GM12878 (cell line): ENCODE measurements at regions not wholly inside any gene's neighbourhood (a gene's known extent, or its start where the extent isn't known, plus 50 kb on each side); places are given as distances from the start of the nearest gene placed in this dataset.

Experiments used
- ATAC-seq: fragments of 200-7000 bp; cut with Tn5 transposase; 3 replicates; pipeline ENCODE4 v1.9.1; 2020; ENCODE audit warnings: mild to moderate bottlenecking, moderate library complexity
- BruUV-seq: library from RNA; stranded (reverse); fragments of 400-500 nt; replicated peaks from 2 replicates; lab custom pipeline; 2021; lab: Mats Ljungman, UMichigan
- CTCF ChIA-PET: fragments of 300-600 bp; sonication (Branson Sonifier 250); formaldehyde crosslinking; extraction: SDS; loops from one replicate; lab custom pipeline; 2021; ENCODE audit warnings: inconsistent platforms; lab: Yijun Ruan, JAX
- POLR2A ChIA-PET: fragments of 350-600 bp; formaldehyde crosslinking; extraction: SDS; loops from one replicate; lab custom pipeline; 2021; ENCODE audit warnings: inconsistent platforms; lab: Charles Lee
- RAD21 ChIA-PET: fragments of 300-600 bp; sonication (Branson Sonifier 250); formaldehyde crosslinking; loops from one replicate; lab custom pipeline; 2023; ENCODE audit warnings: antibody characterized with exemption; ENCODE audit not compliant: unreplicated experiment; lab: Charles Lee
- SMC1A ChIA-PET: fragments of 300-600 bp; sonication (Branson Sonifier 250); formaldehyde crosslinking; loops from one replicate; lab custom pipeline; 2023; ENCODE audit not compliant: unreplicated experiment, uncharacterized antibody; lab: Charles Lee
- DNase-seq: peaks from one replicate; pipeline ENCODE4 v3.0.0-alpha.2; 2011; ENCODE audit warnings: low read depth, low spot score
- FAIRE-seq: peaks from 3 replicates; lab custom pipeline; 2011; peaks lifted over from hg19 to GRCh38; lab: Jason Lieb, UNC
- H2AFZ ChIP-seq: 2 replicates; pipeline ENCODE4 v1.6.0; 2011; ENCODE audit warnings: low read depth, low read length, control low read depth; ENCODE audit not compliant: control insufficient read depth
- H3K27ac ChIP-seq: 2 replicates; pipeline ENCODE4 v1.5.1; 2011; ENCODE audit warnings: control low read depth; ENCODE audit not compliant: control insufficient read depth, insufficient read depth
- H3K27me3 ChIP-seq, 2 experiments: replicated peaks in 1 of 2; 2 replicates each; pipeline versions ENCODE4 v1.6.0 to v1.6.1; 2011; ENCODE audit warnings: low read length in 1 of 2; ENCODE audit not compliant: control insufficient read depth in 2 of 2, insufficient read depth in 2 of 2
- H3K36me3 ChIP-seq, 2 experiments: 2 replicates each; pipeline ENCODE4 v1.5.1; 2011; ENCODE audit warnings: low read length in 1 of 2; ENCODE audit not compliant: control insufficient read depth in 2 of 2, insufficient read depth in 2 of 2
- H3K4me1 ChIP-seq: 2 replicates; pipeline ENCODE4 v1.6.1; 2011; ENCODE audit warnings: mild to moderate bottlenecking, low read length, moderate library complexity, mixed read lengths; ENCODE audit not compliant: control insufficient read depth, insufficient read depth
- H3K4me2 ChIP-seq: 2 replicates; pipeline ENCODE4 v1.6.0; 2011; ENCODE audit warnings: control low read depth; ENCODE audit not compliant: control insufficient read depth, insufficient read depth
- H3K4me3 ChIP-seq: fragments of 200-600 bp; sonication (generic); 2 replicates; pipeline ENCODE4 v1.5.1; 2016
- H3K79me2 ChIP-seq: 2 replicates; pipeline ENCODE4 v1.6.0; 2011; ENCODE audit warnings: low read length; ENCODE audit not compliant: control insufficient read depth, insufficient read depth
- H3K9ac ChIP-seq: 2 replicates; pipeline ENCODE4 v1.8.0; 2011; ENCODE audit warnings: low read length, control low read depth, mixed read lengths; ENCODE audit not compliant: control insufficient read depth, insufficient read depth
- H3K9me3 ChIP-seq: replicated peaks from 3 replicates; pipeline ENCODE4 v1.5.1; 2011; ENCODE audit warnings: mild to moderate bottlenecking, low read length; ENCODE audit not compliant: control insufficient read depth, insufficient read depth
- H4K20me1 ChIP-seq: 2 replicates; pipeline ENCODE4 v1.6.0; 2011; ENCODE audit not compliant: control insufficient read depth, insufficient read depth
- FOS ChIP-seq: IDR thresholded peaks from 3 replicates; pipeline ENCODE4 v1.6.1; 2011; ENCODE audit warnings: borderline replicate concordance; ENCODE audit not compliant: insufficient read length; ENCODE audit errors: extremely low read depth
- KDM1A ChIP-seq: fragments of 200-600 bp; sonication (generic); IDR thresholded peaks from 2 replicates; pipeline ENCODE4 v1.6.1; 2016; ENCODE audit warnings: borderline replicate concordance
- MTA2 ChIP-seq: fragments of 450-650 bp; IDR thresholded peaks from 2 replicates; pipeline ENCODE4 v1.6.1; 2016; ENCODE audit warnings: low read depth, mild to moderate bottlenecking, moderate library complexity
- NFXL1 ChIP-seq: fragments of 450-650 bp; IDR thresholded peaks from 2 replicates; pipeline ENCODE4 v1.6.1; 2017; ENCODE audit warnings: antibody characterized with exemption, mild to moderate bottlenecking, borderline replicate concordance
- NKRF ChIP-seq: fragments of 450-650 bp; conservative IDR thresholded peaks from 2 replicates; pipeline ENCODE4 v1.6.1; 2017; ENCODE audit warnings: mild to moderate bottlenecking, moderate library complexity
- POLR2A ChIP-seq: IDR thresholded peaks from 2 replicates; pipeline ENCODE4 v1.6.1; 2011; ENCODE audit warnings: low read depth, mild to moderate bottlenecking, low read length
- POU2F2 ChIP-seq: IDR thresholded peaks from 3 replicates; pipeline ENCODE4 v1.6.1; 2011; ENCODE audit warnings: low read depth, mild to moderate bottlenecking, low read length, borderline replicate concordance
- SIN3A ChIP-seq: IDR thresholded peaks from 2 replicates; pipeline ENCODE4 v1.6.1; 2012; ENCODE audit warnings: low read depth, low read length, improper control_type of control experiment
- SPI1 ChIP-seq: IDR thresholded peaks from 2 replicates; pipeline ENCODE4 v1.6.1; 2011; ENCODE audit warnings: low read depth, mild to moderate bottlenecking, low read length, moderate library complexity, borderline replicate concordance; ENCODE audit not compliant: insufficient read depth
- ZNF274 ChIP-seq: IDR thresholded peaks from one replicate; pipeline ENCODE4 v1.8.0; 2011; ENCODE audit not compliant: insufficient read length, insufficient read depth
- ZSCAN29 ChIP-seq: fragments of 450-650 bp; IDR thresholded peaks from 2 replicates; pipeline ENCODE4 v1.6.1; 2017; ENCODE audit warnings: mild to moderate bottlenecking, moderate library complexity
- WGBS: methylation state at CpG from one replicate; pipeline ENCODE4 v1.1.6; 2016; ENCODE audit warnings: low lambda C conversion rate; ENCODE audit not compliant: insufficient replicate concordance, insufficient coverage; ENCODE audit errors: missing lambda C conversion rate; 5-methylcytosine and 5-hydroxymethylcytosine counted together
- in situ Hi-C: fragments of 300-500 bp; cut with MboI; formaldehyde crosslinking; loops from 9 replicates; pipeline ENCODE4 v1.14.3; 2018; ENCODE audit warnings: mixed read lengths
- intact Hi-C: fragments of 100-400 bp; cut with micrococcal nuclease; formaldehyde crosslinking; loops from one replicate; pipeline ENCODE4 v1.14.2; 2022; ENCODE audit not compliant: unreplicated experiment
- TF ChIP-seq, protein P1 (sequence below): fragments of 450-650 bp; IDR thresholded peaks from 2 replicates; pipeline ENCODE4 v1.6.1; 2018; ENCODE audit warnings: mild to moderate bottlenecking, low read depth, moderate library complexity; ENCODE audit not compliant: partially characterized antibody

GRCh38 chr6:131348572-131348971, 213.3 kb downstream of the AKAP7 start:
- no peaks in the 10 kb centered on the region for H3K79me2 ChIP-seq
- WGBS: 30% methylated on average over 5 of the region's 5 CpGs
- in situ Hi-C loops (no loop called here), intact Hi-C loops (no loop called here)
- no TSS peak for BruUV-seq
- TF ChIP-seq POU2F2 (no peak), ZNF274 (no peak), SPI1 (no peak), NFXL1 (no peak), MTA2 (no peak), KDM1A (no peak), POLR2A (no peak), NKRF (no peak)
- H3K4me3 ChIP-seq: no peak overlapping the region
- CTCF ChIA-PET: no interaction called here
- no peak overlapping the region for H2AFZ ChIP-seq
- no peak overlapping the region for H3K27ac ChIP-seq
- H3K4me2 ChIP-seq: no peak overlapping the region
- H3K9me3 ChIP-seq: no peaks in the 10 kb centered on the region
- H3K4me1 ChIP-seq: no peaks in the 10 kb centered on the region
- DNase-seq: no peak
- SMC1A ChIA-PET: no interaction called here
- no peaks in the 10 kb centered on the region for H3K27me3 ChIP-seq
- POLR2A ChIA-PET: no interaction called here
- RAD21 ChIA-PET: no interaction called here
- FAIRE-seq: no peak
- H3K9ac ChIP-seq: no peak overlapping the region
- no peaks in the 10 kb centered on the region for H3K36me3 ChIP-seq
- no peak for ATAC-seq
- no peaks in the 10 kb centered on the region for H4K20me1 ChIP-seq

GRCh38 chr6:131349199-131349598, 213.9 kb downstream of the AKAP7 start:
- Histone ChIP-seq H3K36me3 (no peaks in the 10 kb centered on the region), H3K4me3 (no peak overlapping the region), H3K4me1 (no peaks in the 10 kb centered on the region), H4K20me1 (no peaks in the 10 kb centered on the region), H3K27me3 (no peaks in the 10 kb centered on the region), H3K4me2 (no peak overlapping the region), H2AFZ (no peak overlapping the region), H3K9ac (no peak overlapping the region)
- ChIA-PET POLR2A (no interaction called here), CTCF (no interaction called here), RAD21 (no interaction called here)
- DNase-seq: no peak
- TF ChIP-seq ZSCAN29: no peak
- TF ChIP-seq, protein P1, sequence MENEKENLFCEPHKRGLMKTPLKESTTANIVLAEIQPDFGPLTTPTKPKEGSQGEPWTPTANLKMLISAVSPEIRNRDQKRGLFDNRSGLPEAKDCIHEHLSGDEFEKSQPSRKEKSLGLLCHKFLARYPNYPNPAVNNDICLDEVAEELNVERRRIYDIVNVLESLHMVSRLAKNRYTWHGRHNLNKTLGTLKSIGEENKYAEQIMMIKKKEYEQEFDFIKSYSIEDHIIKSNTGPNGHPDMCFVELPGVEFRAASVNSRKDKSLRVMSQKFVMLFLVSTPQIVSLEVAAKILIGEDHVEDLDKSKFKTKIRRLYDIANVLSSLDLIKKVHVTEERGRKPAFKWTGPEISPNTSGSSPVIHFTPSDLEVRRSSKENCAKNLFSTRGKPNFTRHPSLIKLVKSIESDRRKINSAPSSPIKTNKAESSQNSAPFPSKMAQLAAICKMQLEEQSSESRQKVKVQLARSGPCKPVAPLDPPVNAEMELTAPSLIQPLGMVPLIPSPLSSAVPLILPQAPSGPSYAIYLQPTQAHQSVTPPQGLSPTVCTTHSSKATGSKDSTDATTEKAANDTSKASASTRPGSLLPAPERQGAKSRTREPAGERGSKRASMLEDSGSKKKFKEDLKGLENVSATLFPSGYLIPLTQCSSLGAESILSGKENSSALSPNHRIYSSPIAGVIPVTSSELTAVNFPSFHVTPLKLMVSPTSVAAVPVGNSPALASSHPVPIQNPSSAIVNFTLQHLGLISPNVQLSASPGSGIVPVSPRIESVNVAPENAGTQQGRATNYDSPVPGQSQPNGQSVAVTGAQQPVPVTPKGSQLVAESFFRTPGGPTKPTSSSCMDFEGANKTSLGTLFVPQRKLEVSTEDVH: no peak
- TF ChIP-seq FOS: no peak
- no peak for TF ChIP-seq SIN3A
- TF ChIP-seq, all 136 proteins: peak for 0
- H3K79me2 ChIP-seq: no peaks in the 10 kb centered on the region
- ATAC-seq: no peak
- 0% methylated on average over 1 of the region's 1 CpG for WGBS
- H3K27ac ChIP-seq: no peak overlapping the region
- no peaks in the 10 kb centered on the region for H3K9me3 ChIP-seq
- BruUV-seq: no TSS peak
- in situ Hi-C loops: no loop called here
- SMC1A ChIA-PET: no interaction called here
- no peak for FAIRE-seq
- intact Hi-C loops: no loop called here
